Anterior cingulate cortex (tissue), 58 donors: ENCODE measurements at regions not wholly inside any gene's neighbourhood (a gene's known extent, or its start where the extent isn't known, plus 50 kb on each side); places are given as distances from the start of the nearest gene placed in this dataset.
"Not testable (repeated sequence)": the region's sequence is repeated elsewhere in the genome, so short reads cannot be mapped to it uniquely, and the experiment has no call there.

Experiments used
- DNase-seq, 58 donors: peaks; one replicate each; lab custom pipeline; 2025; lab: John Stamatoyannopoulos, UW

GRCh38 chr6:113055061-113055460 is 707.9 kb downstream of the RFPL4B start:
- DNase-seq = no peak

DNA sequence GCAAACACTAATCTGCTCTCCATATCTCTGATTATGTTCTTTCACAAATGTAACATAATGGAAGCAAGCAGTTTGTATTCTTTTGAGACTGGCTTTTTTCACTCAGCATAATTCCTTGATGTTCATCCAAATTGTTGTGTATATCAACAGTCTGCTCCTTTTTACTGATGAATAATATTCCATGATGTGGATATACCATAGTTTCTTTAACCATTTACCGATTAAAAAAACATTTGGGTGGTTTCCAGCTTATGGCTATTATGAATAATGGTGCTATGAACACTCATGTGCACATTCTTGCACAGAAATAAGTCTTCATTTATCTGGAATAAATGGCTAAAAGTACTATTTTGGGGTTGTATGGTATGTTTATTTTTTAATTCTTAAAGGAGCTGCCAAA is 708.9 kb downstream of the RFPL4B start:
- DNase-seq = no peak

DNA sequence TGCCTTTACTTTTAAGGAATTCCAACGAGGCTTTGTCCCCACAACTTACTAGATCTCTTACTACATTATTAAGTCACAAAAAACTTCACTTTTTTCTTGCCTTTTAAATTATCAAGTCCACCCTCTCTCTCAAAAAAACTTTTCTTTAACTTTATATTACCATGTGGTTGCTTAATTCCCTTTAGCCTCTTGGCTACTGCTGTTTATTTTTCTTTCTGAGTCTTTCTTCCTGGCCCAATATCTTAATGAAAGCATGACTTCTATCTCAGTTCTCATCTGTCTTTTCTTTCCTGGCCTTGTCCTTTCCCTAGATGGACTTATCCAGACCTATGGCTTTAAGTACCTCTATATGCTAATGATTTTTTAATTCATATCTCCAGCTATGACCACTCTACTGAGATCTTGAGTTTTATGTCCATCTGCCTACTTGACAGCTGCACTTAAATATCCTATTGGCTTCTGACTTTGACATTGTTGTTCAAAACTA is 710.5 kb downstream of the RFPL4B start:
- DNase-seq = no peak

GRCh38 chr6:113060664-113061063 is 713.5 kb downstream of the RFPL4B start:
- no peak for DNase-seq

GRCh38 chr6:113065611-113066010 is 718.5 kb downstream of the RFPL4B start:
- no peak for DNase-seq

DNA sequence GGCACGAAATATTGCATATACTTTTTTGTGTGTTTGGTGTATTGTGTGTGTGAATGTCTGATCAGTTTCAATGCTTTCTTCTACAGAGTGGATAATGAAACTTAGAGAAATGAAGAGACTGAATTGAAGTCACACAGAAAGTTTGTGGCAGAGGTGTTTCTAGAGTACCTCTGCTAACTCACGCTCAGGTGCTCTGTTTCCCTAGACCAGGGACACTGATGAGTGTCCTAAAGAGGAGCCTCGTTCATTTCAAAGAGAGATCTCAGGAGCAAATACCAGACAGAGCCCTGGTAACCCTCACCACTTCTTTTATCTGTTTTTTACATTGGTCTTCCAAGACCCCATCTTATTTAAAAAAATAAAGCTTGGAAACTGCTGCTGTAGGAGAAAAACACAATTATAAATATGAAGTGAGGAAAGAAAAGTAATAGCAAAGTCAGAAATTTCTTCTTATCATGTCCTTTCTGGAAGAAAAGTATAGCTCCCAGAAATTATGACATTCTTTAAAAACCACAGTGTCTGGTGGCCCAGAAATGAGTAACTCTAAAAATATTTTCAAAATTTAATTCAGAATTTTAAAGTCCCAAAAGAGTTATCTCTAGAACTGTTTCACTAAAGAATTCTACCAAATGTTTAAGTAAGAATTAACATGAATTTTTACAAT is 720.6 kb downstream of the RFPL4B start:
- DNase-seq = no peak

DNA sequence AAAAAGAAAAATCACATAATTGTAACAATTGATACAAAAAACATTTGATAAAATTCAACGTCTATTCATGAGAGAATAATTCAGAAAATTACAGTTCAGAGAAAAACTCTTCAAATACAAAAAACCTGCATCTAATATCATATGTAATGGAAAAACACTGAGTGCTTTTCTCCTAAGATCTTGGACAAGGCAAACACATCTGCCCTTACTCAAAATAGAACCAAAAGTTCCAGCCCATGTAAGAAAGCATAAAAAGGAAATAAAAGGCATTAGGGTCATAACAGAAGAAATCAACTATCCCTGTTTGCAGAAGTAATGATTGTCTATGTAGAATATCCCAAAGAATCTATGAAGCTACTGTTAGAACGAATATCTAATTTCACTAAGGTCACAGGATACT is 721.4 kb downstream of the RFPL4B start:
- DNase-seq = no peak

DNA sequence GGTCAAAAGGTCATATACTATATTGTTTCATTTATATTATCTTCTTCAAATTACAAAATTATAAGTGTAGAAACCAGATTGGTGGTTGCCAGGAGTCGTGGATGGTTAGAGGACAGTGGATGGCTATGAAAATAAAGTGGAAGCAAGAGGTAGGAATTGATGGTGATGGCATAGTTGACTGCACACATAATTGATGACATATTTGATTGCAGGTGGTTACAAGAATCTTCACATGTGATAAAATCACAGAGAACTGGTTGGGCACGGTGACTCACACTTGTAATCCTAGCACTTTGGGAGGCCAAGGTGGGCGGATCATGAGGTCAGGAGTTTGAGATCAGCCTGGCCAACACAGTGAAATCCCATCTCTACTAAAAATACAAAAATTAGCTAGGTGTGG is 723.6 kb downstream of the RFPL4B start:
- not testable (repeated sequence) for DNase-seq

GRCh38 chr6:113073611-113074191 is 726.6 kb downstream of the RFPL4B start:
- no peak for DNase-seq

DNA sequence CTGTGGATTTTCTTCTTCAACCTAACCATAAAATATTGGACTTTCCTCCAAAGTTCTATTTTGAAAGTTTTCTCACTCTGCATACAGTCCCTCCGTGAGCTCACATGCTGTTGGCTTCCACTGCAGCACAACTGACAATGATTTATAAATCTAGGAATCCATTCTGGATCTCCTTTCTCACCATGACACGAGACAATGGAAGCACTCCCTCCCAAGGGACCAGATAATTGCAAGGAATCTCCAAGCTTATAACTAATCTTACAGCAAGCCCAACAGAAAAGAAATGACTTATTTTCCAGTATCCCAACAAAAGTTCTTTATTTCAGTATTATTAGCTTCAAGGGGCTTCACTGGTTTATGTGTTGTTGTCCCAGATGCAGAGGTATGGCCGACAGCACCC is 729.0 kb downstream of the RFPL4B start:
- DNase-seq = no peak

DNA sequence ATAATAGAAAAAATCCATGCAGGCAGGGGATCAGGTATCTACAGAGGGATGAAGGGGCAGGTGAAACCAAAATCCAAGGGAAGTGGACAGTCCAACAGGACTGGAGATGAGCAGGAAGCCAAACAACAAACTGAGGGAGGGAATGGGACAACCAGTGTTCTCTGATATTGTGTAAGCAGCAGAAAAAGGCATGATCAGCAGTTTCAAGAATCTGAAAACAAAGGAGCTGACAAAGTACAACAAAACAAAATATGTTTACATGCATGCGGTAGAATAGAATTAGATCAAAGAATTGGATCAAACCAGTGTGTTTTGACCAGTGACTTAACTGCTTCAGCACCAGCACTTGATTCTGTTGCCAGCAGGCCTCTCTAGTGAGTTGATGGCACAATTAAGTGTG is 729.7 kb downstream of the RFPL4B start:
- no peak for DNase-seq

DNA sequence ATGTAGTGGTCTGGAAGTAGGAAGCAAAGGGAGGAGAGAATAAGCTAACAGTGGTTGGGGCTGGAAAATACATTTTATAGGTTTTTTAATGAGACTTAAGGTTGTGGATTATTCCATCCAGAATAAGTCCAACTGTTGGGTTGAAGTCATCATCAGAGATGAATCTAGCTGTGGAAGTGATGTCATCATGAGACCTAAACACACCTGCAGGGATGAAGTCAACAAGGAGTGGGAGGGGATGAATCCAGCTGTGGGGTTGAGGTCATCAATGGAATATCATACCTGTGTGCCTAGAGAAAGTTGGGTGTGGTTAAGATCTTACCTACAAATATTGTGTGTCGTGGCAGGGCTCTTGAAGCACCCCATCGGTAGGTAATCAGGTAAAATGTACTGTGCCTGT is 730.7 kb downstream of the RFPL4B start:
- no peak for DNase-seq

DNA sequence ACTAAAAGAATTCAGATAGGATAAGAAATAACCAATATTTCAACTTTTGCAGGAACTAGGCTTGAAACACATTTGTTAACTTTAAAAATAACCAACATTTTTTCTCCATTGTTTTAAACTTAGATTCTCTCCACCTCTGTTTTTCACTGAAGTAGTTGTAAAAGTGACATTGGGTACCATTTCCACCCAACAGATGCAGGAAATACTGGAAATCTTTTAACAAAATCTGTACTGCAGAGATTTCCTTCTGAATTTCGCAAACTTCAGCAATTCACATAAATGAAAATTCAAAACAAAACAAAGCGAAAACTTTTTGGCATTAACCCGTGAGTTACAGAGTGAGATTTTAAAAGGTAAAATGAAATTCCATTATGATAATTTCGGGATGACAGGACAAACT is 731.7 kb downstream of the RFPL4B start:
- DNase-seq = no peak

GRCh38 chr6:113082745-113083144 is 735.6 kb downstream of the RFPL4B start:
- DNase-seq = no peak

DNA sequence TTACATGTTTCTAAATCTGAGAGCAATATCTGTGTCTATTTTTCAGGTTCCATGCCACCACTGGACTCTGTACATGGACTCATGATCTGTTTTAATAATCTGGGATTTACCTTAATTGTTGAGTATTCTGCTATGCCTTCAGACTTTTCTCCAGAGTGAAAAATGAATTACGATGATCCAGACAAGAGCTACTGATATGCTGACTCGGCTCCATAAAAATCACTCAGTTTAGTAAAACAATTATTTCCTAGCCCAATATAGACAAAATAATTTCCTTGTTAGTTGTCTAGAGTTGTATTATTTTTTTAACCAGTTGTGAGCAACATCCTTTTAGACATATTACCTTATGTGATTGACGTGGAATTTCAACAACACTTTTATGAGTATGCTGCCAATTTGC is 736.8 kb downstream of the RFPL4B start:
- DNase-seq = no peak

GRCh38 chr6:113089056-113089455 is 741.9 kb downstream of the RFPL4B start:
- DNase-seq = no peak

DNA sequence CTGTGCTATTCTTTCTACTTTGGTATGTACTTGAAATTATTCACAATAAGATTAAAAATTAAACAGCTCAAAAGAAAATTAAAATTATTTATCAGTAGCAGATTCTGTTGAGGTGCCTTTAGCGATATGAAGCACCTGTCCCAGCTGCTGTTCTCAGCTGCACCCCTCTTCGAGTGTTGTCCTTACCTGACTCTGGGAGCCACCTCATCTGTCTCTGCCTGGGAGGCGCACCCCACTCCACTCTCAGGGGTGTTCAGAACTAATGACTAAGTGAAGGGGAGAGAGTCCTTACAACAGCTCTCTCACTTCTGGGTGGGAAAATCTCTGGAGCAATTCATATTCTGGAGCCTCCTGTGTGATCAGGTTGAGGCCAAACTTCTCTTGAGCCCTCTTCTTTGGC is 745.7 kb downstream of the RFPL4B start:
- DNase-seq = no peak

DNA sequence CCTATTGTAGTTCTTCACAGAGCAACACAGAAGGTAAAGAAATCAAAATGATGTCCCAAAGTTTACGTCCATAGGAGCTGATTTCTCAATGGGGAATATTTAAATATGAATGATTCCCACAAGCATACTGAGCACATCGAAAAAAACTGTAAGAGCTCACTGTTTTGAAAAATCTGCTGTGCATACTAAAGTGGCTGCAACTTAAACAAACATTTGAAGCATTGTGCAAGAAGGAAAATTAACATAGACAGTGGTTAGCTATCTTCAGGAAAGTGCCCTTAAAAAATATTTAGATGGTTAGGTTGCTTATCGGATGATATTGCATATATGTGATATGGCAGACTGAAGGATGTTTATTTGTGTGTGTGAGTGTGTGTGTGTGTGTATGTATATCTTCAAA is 747.6 kb downstream of the RFPL4B start:
- DNase-seq = no peak

- no peak for DNase-seq
Measured at GRCh38 chr6:113095841-113096240, 748.7 kb downstream of the RFPL4B start.

GRCh38 chr6:113102761-113103160 is 754.4 kb upstream of the MARCKS start:
- DNase-seq = no peak

- DNase-seq = no peak
Measured at GRCh38 chr6:113103634-113104361, 753.3 kb upstream of the MARCKS start.

DNA sequence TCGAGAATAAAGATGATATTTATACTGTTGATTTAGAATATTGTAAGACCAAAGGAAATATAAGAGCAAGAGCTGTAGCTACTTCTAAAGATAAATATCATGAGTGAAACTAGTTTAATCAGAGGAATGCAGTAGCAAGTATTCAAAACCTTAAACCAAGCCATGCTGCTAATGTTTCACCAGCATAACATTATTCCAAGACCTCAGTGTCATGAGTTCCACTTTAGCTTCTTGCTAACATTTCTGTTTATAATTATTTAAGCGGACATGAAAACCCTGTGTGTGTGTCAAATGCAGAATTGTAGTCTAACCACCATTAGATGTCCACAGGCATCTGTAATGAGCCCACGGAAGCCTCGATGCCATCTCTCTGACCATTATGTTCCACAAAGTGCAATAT is 752.6 kb upstream of the MARCKS start:
- DNase-seq = no peak
